Inferior parietal cortex (tissue), 1 donor: ENCODE measurements at regions not wholly inside any gene's neighbourhood (a gene's known extent, or its start where the extent isn't known, plus 50 kb on each side); places are given as distances from the start of the nearest gene placed in this dataset.
"Not testable (repeated sequence)": the region's sequence is repeated elsewhere in the genome, so short reads cannot be mapped to it uniquely, and the experiment has no call there.

Experiments used
- DNase-seq: peaks from one replicate; pipeline ENCODE4 v3.0.0-alpha.2; 2016; ENCODE audit errors: extremely low spot score

DNA sequence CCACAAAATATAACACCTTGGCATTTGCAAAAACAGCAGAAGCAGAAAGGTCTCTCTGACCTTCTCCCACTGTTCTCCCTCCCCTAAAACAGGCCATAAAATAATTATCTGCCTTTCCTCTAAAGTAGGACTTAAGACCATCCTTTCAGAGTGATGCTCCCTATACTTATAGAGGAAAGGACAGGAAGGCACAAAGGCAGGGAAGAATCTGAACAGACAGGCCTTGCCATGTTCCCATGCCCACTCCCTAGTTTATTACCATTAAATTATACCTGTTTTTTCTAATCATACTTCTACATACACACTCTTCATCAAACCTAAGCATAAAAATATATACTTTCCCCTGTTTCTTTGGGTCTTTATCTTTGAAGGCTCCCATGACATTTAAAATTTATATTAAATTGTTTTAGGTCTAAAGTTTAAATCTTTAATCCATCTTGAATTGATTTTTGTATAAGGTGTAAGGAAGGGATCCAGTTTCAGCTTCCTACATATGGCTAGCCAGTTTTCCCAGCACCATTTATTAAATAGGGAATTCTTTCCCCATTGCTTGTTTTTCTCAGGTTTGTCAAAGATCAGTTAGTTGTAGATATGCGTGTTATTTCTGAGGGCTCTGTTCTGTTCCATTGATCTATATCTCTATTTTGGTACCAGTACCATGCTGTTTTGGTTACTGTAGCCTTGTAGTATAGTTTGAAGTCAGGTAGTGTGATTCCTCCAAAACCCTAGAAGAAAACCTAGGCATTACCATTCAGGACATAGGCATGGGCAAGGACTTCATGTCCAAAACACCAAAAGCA lies 755.8 kb upstream of the ADGRB3 start:
- DNase-seq = not testable (repeated sequence)

GRCh38 chr6:67878216-67878615 lies 756.9 kb upstream of the ADGRB3 start:
- not testable (repeated sequence) for DNase-seq

- DNase-seq = no peak
These were observed 757.8 kb upstream of the ADGRB3 start for GRCh38 chr6:67877288-67877687.

- DNase-seq = no peak
These were observed 759.2 kb upstream of the ADGRB3 start for GRCh38 chr6:67875877-67876383.

DNA sequence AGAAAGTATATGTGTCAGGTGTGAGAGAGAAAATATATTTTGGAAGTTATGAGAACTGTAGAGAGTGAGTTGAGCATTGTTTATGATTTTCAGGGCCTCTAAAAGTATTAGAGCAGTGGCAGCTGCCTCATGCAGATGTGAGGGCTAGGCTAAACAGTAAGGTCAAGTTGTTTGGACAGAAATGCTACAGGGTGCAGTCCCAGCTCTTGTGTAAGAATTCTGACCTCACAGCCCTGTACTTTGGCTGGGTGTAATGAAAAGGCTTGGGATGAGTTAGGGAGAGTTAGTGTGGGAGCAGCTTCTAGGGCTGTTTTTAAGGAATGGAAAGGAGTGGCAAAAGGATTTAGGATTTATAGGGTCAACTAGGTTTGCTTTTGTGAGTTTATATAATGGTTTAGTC lies 764.8 kb upstream of the ADGRB3 start:
- DNase-seq = no peak

GRCh38 chr6:67863346-67863745 lies 771.7 kb upstream of the ADGRB3 start:
- no peak for DNase-seq

- no peak for DNase-seq
These were observed 781.0 kb upstream of the ADGRB3 start for GRCh38 chr6:67854098-67854497.

DNA sequence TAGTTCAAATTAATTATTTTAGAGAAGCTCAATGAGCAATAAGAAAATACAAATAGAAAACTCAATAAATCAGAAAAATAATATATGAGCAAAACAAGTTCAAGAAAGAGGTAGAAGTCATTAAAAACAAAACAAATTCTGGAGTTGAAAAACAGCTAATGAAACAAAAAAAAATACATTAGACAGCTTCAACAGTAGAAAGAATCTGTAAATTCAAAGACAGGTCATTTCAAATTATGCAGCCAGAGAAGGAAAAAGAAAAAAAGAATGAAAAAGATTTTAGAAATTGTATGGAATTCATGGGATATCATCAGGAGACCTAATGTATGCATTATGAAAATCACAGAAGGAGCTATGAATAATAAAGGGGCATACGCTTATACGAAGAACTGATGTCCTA lies 795.3 kb upstream of the ADGRB3 start:
- DNase-seq = no peak

DNA sequence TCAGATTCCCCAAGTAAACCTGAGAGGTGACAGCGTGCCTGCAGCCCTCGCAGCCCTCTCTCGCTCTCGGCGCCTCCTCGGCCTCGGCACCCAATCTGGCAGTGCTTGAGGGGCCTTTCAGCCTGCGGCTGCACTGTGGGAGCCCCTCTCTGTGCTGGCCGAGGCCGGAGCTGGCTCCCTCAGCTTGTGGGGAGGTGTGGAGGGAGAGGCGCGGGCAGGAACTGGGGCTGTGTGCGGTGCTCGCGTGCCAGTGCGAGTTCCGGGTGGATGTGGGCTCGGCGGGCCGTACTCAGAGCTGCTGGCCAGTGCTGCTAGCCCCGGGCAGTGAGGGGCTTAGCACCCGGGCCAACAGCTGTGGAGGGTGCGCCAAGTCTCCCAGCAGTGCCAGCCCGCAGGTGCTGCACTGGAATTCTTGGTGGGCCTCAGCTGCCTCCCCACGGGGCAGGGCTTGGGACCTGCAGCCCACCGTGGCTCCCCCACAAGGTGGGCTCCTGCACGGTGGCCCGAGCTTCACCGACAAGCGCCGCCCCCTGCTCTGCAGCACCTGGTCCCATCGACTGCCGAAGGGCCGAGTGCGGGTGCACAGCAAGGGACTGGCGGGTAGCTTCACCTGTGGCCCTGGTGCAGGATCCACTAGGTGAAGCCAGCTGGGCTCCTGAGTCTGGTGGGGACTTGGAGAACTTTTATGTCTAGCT lies 809.7 kb upstream of the ADGRB3 start:
- DNase-seq = no peak

DNA sequence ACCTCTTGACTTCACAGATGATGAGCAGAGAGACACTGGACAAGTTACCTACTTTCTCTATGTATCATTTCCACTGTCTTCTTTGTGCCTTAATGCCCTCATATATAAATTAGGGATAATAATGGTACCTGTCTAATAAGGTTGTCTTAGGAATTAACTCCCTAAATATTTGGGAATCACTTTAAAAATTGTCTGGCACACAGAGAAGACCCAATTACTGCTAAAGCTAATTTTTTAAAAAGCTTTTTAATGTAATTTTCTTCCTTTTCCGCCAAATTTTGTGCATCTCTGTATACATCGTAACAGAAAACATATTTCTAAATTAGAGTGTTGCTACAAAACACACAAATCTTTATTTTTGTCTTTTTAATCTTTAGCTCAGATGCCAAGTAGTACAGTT lies 816.8 kb upstream of the ADGRB3 start:
- DNase-seq = no peak

- DNase-seq = no peak
These were observed 819.5 kb upstream of the ADGRB3 start for GRCh38 chr6:67815623-67816022.

DNA sequence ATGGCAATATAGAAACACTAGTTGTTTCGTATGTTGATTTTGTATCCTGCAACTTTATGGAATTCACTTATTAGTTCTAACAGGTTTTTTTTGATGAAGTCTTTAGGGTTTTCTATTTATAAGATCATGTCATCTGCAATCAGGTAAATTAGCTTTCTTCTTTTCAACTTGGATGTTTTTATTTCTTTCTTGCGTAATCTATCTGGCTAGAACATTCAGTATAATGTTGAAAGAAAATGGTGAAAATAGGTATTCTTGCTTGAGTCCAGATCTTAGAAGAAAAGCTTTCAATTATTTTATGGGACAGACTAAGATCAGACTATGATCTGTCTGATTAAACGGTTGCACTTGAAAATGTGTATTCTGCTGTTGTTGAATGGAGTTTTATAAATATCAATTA lies 820.8 kb upstream of the ADGRB3 start:
- no peak for DNase-seq

GRCh38 chr6:67812693-67813092 lies 822.4 kb upstream of the ADGRB3 start:
- DNase-seq = no peak

- DNase-seq = no peak
These were observed 823.0 kb upstream of the ADGRB3 start for GRCh38 chr6:67812125-67812524.

DNA sequence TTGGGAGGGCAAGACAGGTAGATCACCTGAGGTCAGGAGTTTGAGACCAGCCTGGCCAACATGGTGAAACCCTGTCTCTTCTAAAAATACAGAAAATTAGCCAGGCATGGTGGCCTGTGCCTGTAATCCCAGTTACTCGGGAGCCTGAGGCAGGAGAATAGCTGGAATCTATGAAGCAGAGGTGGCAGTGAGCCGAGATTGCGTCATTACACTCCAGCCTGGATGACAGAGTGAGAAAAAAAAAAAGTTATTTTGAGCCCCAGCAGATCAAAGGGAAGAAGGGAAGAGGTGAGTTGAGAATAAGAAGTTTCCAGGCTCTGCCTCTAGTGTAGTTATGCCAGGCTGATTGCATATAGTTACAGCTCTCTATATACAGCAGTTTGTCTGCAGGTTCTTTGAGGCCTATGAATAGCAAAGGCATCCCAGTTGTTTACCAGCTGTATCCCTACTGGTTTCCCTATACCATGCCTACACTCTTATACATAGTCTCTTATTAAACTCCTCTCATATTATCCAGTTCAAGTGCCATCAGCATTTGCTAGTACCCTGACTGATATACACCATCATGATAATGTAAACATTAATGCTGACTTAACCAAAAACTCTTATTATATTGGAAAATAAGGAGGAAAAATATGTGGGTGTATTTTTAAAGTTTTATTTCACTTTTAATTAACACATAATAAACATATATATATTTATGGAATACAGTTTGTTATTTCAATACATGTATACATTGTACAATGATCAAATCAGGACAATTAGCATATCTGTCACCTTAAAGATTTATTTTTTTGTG lies 823.6 kb upstream of the ADGRB3 start:
- no peak for DNase-seq

DNA sequence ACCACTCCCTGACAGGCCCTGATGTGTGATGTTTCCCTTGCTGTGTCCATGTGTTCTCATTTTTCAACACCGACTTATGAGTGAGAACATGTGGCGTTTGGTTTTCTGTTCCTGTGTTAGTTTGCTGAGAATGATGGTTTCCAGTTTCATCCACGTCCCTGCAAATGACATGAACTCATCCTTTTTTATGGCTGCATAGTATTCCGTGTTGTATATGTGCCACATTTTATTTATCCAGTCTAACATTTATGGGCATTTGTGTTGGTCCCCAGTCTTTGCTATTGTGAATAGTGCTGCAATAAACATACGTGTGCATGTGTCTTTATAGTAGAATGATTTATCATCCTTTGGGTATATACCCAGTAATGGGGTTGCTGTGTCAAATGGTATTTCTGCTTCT lies 830.3 kb upstream of the ADGRB3 start:
- DNase-seq = not testable (repeated sequence)

GRCh38 chr6:67802771-67803170 lies 832.3 kb upstream of the ADGRB3 start:
- DNase-seq = no peak

DNA sequence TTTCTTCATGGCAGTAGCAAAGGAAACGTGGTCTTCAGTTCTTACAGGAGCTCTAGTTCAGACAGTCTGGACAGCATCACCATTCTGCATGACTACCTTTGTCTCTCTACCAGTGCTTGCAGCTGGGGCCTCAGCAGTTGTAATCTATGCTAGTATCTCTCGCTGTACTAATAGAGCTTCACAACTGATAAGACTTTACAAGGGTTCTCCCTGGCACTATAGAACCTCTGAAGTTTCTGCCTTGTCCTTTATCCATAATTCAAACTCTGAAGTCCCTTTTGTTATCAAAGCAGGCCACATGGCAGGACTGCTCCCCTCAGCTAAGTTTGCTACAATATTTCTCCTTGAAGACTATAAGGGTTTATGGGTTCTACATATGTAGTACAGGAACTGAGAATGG lies 842.1 kb upstream of the ADGRB3 start:
- DNase-seq = no peak

- no peak for DNase-seq
These were observed 844.5 kb upstream of the ADGRB3 start for GRCh38 chr6:67790569-67790968.

DNA sequence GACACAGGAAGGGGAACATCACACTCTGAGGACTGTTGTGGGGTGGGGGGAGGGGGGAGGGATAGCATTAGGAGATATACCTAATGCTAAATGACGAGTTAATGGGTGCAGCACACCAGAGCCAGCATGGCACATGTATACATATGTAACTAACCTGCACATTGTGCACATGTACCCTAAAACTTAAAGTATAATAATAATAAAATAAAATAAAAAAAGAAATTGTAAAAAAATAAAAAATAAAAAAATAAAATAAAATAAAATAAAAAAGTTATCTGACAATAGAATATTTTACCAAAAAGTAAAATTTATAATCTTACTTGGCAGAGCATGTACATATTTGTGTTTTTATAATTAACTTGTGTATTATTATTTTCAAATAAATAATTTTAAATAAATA lies 848.0 kb upstream of the ADGRB3 start:
- not testable (repeated sequence) for DNase-seq

GRCh38 chr6:67779876-67780275 lies 855.2 kb upstream of the ADGRB3 start:
- no peak for DNase-seq

DNA sequence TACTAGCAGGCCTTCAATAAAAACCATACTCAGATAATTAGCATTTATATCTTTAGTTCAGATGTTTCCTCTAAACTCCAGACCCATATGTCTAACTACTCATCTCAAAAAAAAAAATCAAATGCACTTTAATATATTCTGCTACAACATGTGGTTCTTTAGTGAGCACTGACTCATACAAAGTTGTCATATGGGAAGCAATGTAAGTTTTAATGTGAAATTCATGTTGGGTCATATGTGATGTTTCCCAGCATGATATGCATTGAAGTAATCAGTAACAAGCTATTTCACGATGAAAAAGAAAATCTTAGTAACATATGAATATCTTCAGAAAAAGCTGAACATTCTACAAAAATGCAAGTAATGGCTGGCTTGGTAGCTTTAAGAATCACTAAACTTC lies 859.7 kb upstream of the ADGRB3 start:
- DNase-seq = no peak
